Transverse colon (tissue), 4 donors: ENCODE measurements at regions not wholly inside any gene's neighbourhood (a gene's known extent, or its start where the extent isn't known, plus 50 kb on each side); places are given as distances from the start of the nearest gene placed in this dataset.

Experiments used
- EP300 ChIP-seq: sonication (generic); formaldehyde crosslinking; IDR thresholded peaks from one replicate; pipeline ENCODE4 v1.6.1; 2017; ENCODE audit warnings: antibody characterized with exemption, low read depth
- POLR2A ChIP-seq: fragments of 450-650 bp; IDR thresholded peaks from one replicate; pipeline ENCODE4 v1.6.1; 2016; ENCODE audit warnings: antibody characterized with exemption, mild to moderate bottlenecking, moderate library complexity
- POLR2AphosphoS5 ChIP-seq, 3 donors: sonication (generic); formaldehyde crosslinking; IDR thresholded peaks; one replicate each; pipeline ENCODE4 v1.6.1; 2016; ENCODE audit warnings: antibody characterized with exemption in 3 of 3
- TF ChIP-seq, protein P1 (sequence below), 5 experiments: fragments of 200-600 bp in 3 of 5; fragments of 450-650 bp in 2 of 5; sonication (generic) in 3 of 5; IDR thresholded peaks; 1 replicate in 2 of 5; 2 replicates in 3 of 5; pipeline ENCODE4 v1.5.1; 2016 to 2017; ENCODE audit warnings: antibody characterized with exemption in 5 of 5, inconsistent platforms in 3 of 5, mild to moderate bottlenecking in 2 of 5, moderate library complexity in 1 of 5

DNA sequence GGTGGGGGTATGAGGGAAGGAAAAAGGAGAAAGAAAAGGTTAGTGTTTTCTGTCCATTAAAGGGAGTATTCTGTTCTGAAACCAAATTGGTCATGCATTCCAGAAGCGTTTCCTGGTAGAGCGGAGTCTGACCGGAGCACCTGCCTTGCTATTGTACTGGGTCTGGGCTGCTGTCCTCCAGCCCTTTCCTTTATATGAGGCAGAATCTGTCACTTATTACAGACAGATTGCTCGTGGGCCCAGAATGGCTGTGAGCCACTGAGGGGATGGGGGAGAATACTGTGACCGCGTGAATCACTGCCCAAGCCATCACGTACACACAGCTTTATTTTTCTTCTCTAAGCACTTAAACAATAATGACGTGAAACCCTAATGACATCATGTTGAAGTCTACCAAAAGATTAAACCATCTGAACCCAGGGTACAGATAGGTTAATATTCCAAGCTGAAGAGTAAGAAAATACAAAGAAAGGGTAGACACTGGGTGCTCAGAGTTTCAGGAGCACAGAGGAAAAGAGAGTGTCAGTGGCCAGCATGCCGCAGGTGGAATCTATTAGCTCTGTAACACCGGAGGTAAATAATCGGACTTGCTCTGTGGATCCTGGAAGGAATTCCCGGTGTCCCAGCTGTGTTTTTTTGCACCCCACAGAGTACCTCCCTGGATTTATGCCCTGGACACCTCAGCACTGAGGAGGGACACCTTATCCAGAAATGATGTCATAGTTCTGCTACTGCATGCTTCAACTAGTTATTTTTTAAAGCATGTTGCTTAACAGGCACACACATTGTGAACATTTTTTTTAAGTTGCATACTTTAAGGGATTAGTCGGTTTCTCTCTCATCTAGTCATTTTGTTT is 573.3 kb downstream of the PKHD1 start:
- TF ChIP-seq POLR2A (no peak), POLR2AphosphoS5 (IDR thresholded peaks at IDR 0.05) (no peak), EP300 (no peak)
- TF ChIP-seq, protein P1, sequence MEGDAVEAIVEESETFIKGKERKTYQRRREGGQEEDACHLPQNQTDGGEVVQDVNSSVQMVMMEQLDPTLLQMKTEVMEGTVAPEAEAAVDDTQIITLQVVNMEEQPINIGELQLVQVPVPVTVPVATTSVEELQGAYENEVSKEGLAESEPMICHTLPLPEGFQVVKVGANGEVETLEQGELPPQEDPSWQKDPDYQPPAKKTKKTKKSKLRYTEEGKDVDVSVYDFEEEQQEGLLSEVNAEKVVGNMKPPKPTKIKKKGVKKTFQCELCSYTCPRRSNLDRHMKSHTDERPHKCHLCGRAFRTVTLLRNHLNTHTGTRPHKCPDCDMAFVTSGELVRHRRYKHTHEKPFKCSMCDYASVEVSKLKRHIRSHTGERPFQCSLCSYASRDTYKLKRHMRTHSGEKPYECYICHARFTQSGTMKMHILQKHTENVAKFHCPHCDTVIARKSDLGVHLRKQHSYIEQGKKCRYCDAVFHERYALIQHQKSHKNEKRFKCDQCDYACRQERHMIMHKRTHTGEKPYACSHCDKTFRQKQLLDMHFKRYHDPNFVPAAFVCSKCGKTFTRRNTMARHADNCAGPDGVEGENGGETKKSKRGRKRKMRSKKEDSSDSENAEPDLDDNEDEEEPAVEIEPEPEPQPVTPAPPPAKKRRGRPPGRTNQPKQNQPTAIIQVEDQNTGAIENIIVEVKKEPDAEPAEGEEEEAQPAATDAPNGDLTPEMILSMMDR (IDR thresholded peaks at IDR 0.05), result no peak
